H9 (cell line): ENCODE measurements at regions not wholly inside any gene's neighbourhood (a gene's known extent, or its start where the extent isn't known, plus 50 kb on each side); places are given as distances from the start of the nearest gene placed in this dataset.

Source experiments
- DNase-seq: peaks from one replicate; pipeline ENCODE4 v3.0.0-alpha.2; 2017
- H2AFZ ChIP-seq: one replicate; pipeline ENCODE4 v1.6.1; 2013; ENCODE audit warnings: mild to moderate bottlenecking, low read length, control low read depth, moderate library complexity
- H2AK5ac ChIP-seq: 2 replicates; pipeline ENCODE4 v1.6.1; 2013; ENCODE audit warnings: low read length, control low read depth, mixed read lengths; ENCODE audit not compliant: insufficient read length
- H2BK120ac ChIP-seq: one replicate; pipeline ENCODE4 v1.6.1; 2013; ENCODE audit warnings: low read depth, mild to moderate bottlenecking, low read length, control low read depth, inconsistent platforms; ENCODE audit not compliant: poor library complexity, severe bottlenecking
- H2BK12ac ChIP-seq: 2 replicates; pipeline ENCODE4 v1.6.1; 2013; ENCODE audit warnings: low read length, control low read depth, mixed read lengths, low read depth; ENCODE audit not compliant: insufficient read length
- H2BK15ac ChIP-seq: 2 replicates; pipeline ENCODE4 v1.6.1; 2013; ENCODE audit warnings: low read depth, low read length, control low read depth
- H2BK20ac ChIP-seq: one replicate; pipeline ENCODE4 v1.6.1; 2013; ENCODE audit warnings: low read depth, mild to moderate bottlenecking, low read length, control low read depth, inconsistent platforms; ENCODE audit not compliant: poor library complexity, severe bottlenecking
- H2BK5ac ChIP-seq: 2 replicates; pipeline ENCODE4 v1.6.1; 2013; ENCODE audit warnings: low read length, control low read depth, mixed read lengths; ENCODE audit not compliant: insufficient read length
- H3K14ac ChIP-seq: 2 replicates; pipeline ENCODE4 v1.6.1; 2013; ENCODE audit warnings: low read length, control low read depth; ENCODE audit not compliant: insufficient read depth
- H3K18ac ChIP-seq: 2 replicates; pipeline ENCODE4 v1.6.1; 2013; ENCODE audit warnings: low read depth, mild to moderate bottlenecking, mixed read lengths, low read length, control low read depth; ENCODE audit not compliant: insufficient read length
- H3K23ac ChIP-seq: 2 replicates; pipeline ENCODE4 v1.6.1; 2013; ENCODE audit warnings: low read length, control low read depth, mixed read lengths, low read depth; ENCODE audit not compliant: insufficient read length
- H3K23me2 ChIP-seq: 2 replicates; pipeline ENCODE4 v1.6.1; 2013; ENCODE audit warnings: low read depth, mild to moderate bottlenecking, mixed read lengths, low read length, control low read depth; ENCODE audit not compliant: insufficient read length, poor library complexity, severe bottlenecking
- H3K27ac ChIP-seq: 2 replicates; pipeline ENCODE4 v1.5.1; 2013; ENCODE audit warnings: low read length, control low read depth, mixed read lengths, low read depth; ENCODE audit not compliant: insufficient read length
- H3K27me3 ChIP-seq: 2 replicates; pipeline ENCODE4 v1.6.1; 2013; ENCODE audit warnings: low read length, control low read depth, inconsistent platforms; ENCODE audit not compliant: insufficient read depth
- H3K4ac ChIP-seq: 2 replicates; pipeline ENCODE4 v1.6.1; 2013; ENCODE audit warnings: low read depth, mild to moderate bottlenecking, control low read depth, inconsistent platforms, low read length, moderate library complexity
- H3K4me1 ChIP-seq: 2 replicates; pipeline ENCODE4 v1.6.1; 2013; ENCODE audit warnings: low read length, control low read depth, inconsistent platforms; ENCODE audit not compliant: insufficient read depth
- H3K4me2 ChIP-seq: 2 replicates; pipeline ENCODE4 v1.6.1; 2013; ENCODE audit warnings: low read length, control low read depth, mixed read lengths; ENCODE audit not compliant: insufficient read length, insufficient read depth
- H3K56ac ChIP-seq: 2 replicates; pipeline ENCODE4 v1.6.1; 2013; ENCODE audit warnings: low read depth, mild to moderate bottlenecking, mixed read lengths, low read length, control low read depth; ENCODE audit not compliant: insufficient read length
- H3K79me1 ChIP-seq: 2 replicates; pipeline ENCODE4 v1.6.1; 2013; ENCODE audit warnings: low read depth, mild to moderate bottlenecking, moderate library complexity, low read length, control low read depth, inconsistent platforms; ENCODE audit not compliant: insufficient read depth, poor library complexity, severe bottlenecking
- H3K79me2 ChIP-seq: 2 replicates; pipeline ENCODE4 v1.6.1; 2013; ENCODE audit warnings: low read length, control low read depth, inconsistent platforms; ENCODE audit not compliant: insufficient read depth
- H3K9ac ChIP-seq: 2 replicates; pipeline ENCODE4 v1.6.1; 2013; ENCODE audit warnings: low read length, control low read depth, mixed read lengths; ENCODE audit not compliant: insufficient read length; ENCODE audit errors: extremely low read depth
- H3K9me3 ChIP-seq: one replicate; pipeline ENCODE4 v1.6.1; 2013; ENCODE audit warnings: low read depth, low read length, inconsistent platforms; ENCODE audit not compliant: control insufficient read depth
- H3T11ph ChIP-seq: one replicate; pipeline ENCODE4 v1.6.1; 2013; ENCODE audit warnings: mild to moderate bottlenecking, low read length, control low read depth, inconsistent platforms
- H4K20me1 ChIP-seq: one replicate; pipeline ENCODE4 v1.6.1; 2013; ENCODE audit not compliant: control insufficient read depth, insufficient read length, insufficient read depth
- H4K5ac ChIP-seq: 2 replicates; pipeline ENCODE4 v1.6.1; 2013; ENCODE audit warnings: low read depth, mild to moderate bottlenecking, mixed read lengths, low read length, control low read depth; ENCODE audit not compliant: insufficient read length
- H4K8ac ChIP-seq: replicated peaks from 2 replicates; pipeline ENCODE4 v1.6.1; 2013; ENCODE audit warnings: low read length, control low read depth, mixed read lengths, low read depth; ENCODE audit not compliant: insufficient read length
- H4K91ac ChIP-seq: 2 replicates; pipeline ENCODE4 v1.6.1; 2013; ENCODE audit warnings: low read depth, mild to moderate bottlenecking, moderate library complexity, mixed read lengths, low read length, control low read depth; ENCODE audit not compliant: insufficient read length
- H3K27ac Mint-ChIP-seq, 3 experiments: 2 replicates in 2 of 3; 3 replicates in 1 of 3; pipeline ENCODE4 v1.8.0; 2020 to 2021; ENCODE audit warnings: mixed read lengths in 3 of 3, mild to moderate bottlenecking in 1 of 3, moderate library complexity in 1 of 3
- H3K27me3 Mint-ChIP-seq: 2 replicates; pipeline ENCODE4 v1.8.0; 2021; ENCODE audit warnings: low read depth, mild to moderate bottlenecking, moderate library complexity, mixed read lengths
- H3K36me3 Mint-ChIP-seq, 3 experiments: 2 replicates in 2 of 3; 3 replicates in 1 of 3; pipeline ENCODE4 v1.8.0; 2020 to 2021; ENCODE audit warnings: low read depth in 3 of 3, mixed read lengths in 3 of 3; ENCODE audit not compliant: insufficient read depth in 1 of 3
- H3K4me1 Mint-ChIP-seq, 2 experiments: 2 replicates each; pipeline ENCODE4 v1.8.0; 2020; ENCODE audit warnings: mixed read lengths in 2 of 2
- H3K4me3 Mint-ChIP-seq, 2 experiments: 2 replicates in 1 of 2; 3 replicates in 1 of 2; pipeline ENCODE4 v1.8.0; 2020 to 2021; ENCODE audit warnings: mild to moderate bottlenecking in 2 of 2, mixed read lengths in 2 of 2, moderate library complexity in 1 of 2
- H3K9me3 Mint-ChIP-seq, 2 experiments: 2 replicates in 1 of 2; 3 replicates in 1 of 2; pipeline ENCODE4 v1.8.0; 2020; ENCODE audit warnings: mild to moderate bottlenecking in 2 of 2, mixed read lengths in 2 of 2, moderate library complexity in 1 of 2
- CTCF ChIP-seq: fragments of 200-600 bp; sonication (generic); conservative IDR thresholded peaks from 3 replicates; pipeline ENCODE4 v1.8.0; 2021; ENCODE audit warnings: antibody characterized with exemption, mild to moderate bottlenecking
- WGBS: extraction: QIAGEN DNeasy Blood & Tissue Kit; methylation state at CpG from one replicate; pipeline ENCODE4 v1.1.7; 2013; ENCODE audit warnings: missing lambda C conversion rate, low lambda C conversion rate, mixed read lengths; ENCODE audit not compliant: insufficient read length; ENCODE audit errors: extremely low coverage; 5-methylcytosine and 5-hydroxymethylcytosine counted together

- peaks cover 13% of the 10 kb centered on the region; the same call in 1 of the 2 replicates for H3K4me1 ChIP-seq
- no peak overlapping the region for H3K14ac ChIP-seq
- H2AFZ ChIP-seq: no peak overlapping the region
- H2BK20ac ChIP-seq: no peak overlapping the region
- no peak overlapping the region for H3T11ph ChIP-seq
- TF ChIP-seq CTCF: no peak
- H3K23ac ChIP-seq: no peak overlapping the region
- H3K4ac ChIP-seq: no peak overlapping the region
- H3K9ac ChIP-seq: no peak overlapping the region
- no peak overlapping the region for H3K18ac ChIP-seq
- Mint-ChIP-seq H3K4me3 (peak overlapping the region in 1 of 2 experiments; percentile 51; a peak in 1 of 5 replicates), H3K9me3 (peaks cover 0 to 5% of the 10 kb centered on the region in 2 experiments; a peak in 1 of 5 replicates), H3K36me3 (peaks cover 3 to 10% (median 5%) of the 10 kb centered on the region in 3 experiments; a peak in 3 of 7 replicates), H3K27me3 (no peaks in the 10 kb centered on the region), H3K4me1 (peaks cover 53 to 57% of the 10 kb centered on the region in 2 experiments), H3K27ac (peak overlapping the region; percentile 40 to 85 (median 84); a peak in 5 of 7 replicates)
- H3K9me3 ChIP-seq: no peaks in the 10 kb centered on the region
- no peaks in the 10 kb centered on the region for H3K23me2 ChIP-seq
- no peaks in the 10 kb centered on the region for H3K79me1 ChIP-seq
- H2AK5ac ChIP-seq: no peak overlapping the region
- H2BK12ac ChIP-seq: no peak overlapping the region
- no peak overlapping the region for H3K4me2 ChIP-seq
- H4K5ac ChIP-seq: no peak overlapping the region
- no peak overlapping the region for H2BK120ac ChIP-seq
- no peaks in the 10 kb centered on the region for H3K27me3 ChIP-seq
- no peaks in the 10 kb centered on the region for H3K79me2 ChIP-seq
- H3K27ac ChIP-seq: no peak overlapping the region
- no peak overlapping the region for H2BK15ac ChIP-seq
- DNase-seq: no peak
- H2BK5ac ChIP-seq: no peak overlapping the region
- no CpG with 5 or more reads among the region's 2 CpGs for WGBS
- H3K56ac ChIP-seq: no peak overlapping the region
- H4K20me1 ChIP-seq: no peaks in the 10 kb centered on the region
- H4K8ac ChIP-seq: no peak overlapping the region
- H4K91ac ChIP-seq: no peak overlapping the region
These were observed 108.0 kb upstream of the MAP3K4 start for GRCh38 chr6:160883560-160883959.
